ENCODE measurements at regions not wholly inside any gene's neighbourhood (a gene's known extent, or its start where the extent isn't known, plus 50 kb on each side); places are given as distances from the start of the nearest gene placed in this dataset.

- no peak for DNase-seq
- no CpG with 5 or more reads among the region's 2 CpGs for WGBS (ENCODE audit: insufficient coverage, low lambda C conversion rate)
- Histone ChIP-seq H3K9me3 (ENCODE audit: control insufficient read depth, low read depth, low read length) (no peaks in the 10 kb centered on the region), H3K27me3 (ENCODE audit: control insufficient read depth, insufficient read depth, low read length) (no peaks in the 10 kb centered on the region), H3K36me3 (ENCODE audit: control insufficient read depth, insufficient read depth, low read length) (no peaks in the 10 kb centered on the region), H3K4me1 (ENCODE audit: control insufficient read depth, insufficient read depth, low read length) (no peaks in the 10 kb centered on the region), H3K27ac (ENCODE audit: low read length) (no peak overlapping the region), H3K4me3 (ENCODE audit: low read length) (no peak overlapping the region)
Measured at GRCh38 chr16:64829678-64830077, 292.2 kb downstream of the CDH11 start.

- H3K27ac ChIP-seq (ENCODE audit: low read length): no peak overlapping the region
- H3K4me1 ChIP-seq (ENCODE audit: control insufficient read depth, insufficient read depth, low read length): no peaks in the 10 kb centered on the region
- DNase-seq: no peak
- no peaks in the 10 kb centered on the region for H3K9me3 ChIP-seq (ENCODE audit: control insufficient read depth, low read depth, low read length)
- H3K36me3 ChIP-seq (ENCODE audit: control insufficient read depth, insufficient read depth, low read length): no peaks in the 10 kb centered on the region
- no peaks in the 10 kb centered on the region for H3K27me3 ChIP-seq (ENCODE audit: control insufficient read depth, insufficient read depth, low read length)
- no peak overlapping the region for H3K4me3 ChIP-seq (ENCODE audit: low read length)
- WGBS (ENCODE audit: insufficient coverage, low lambda C conversion rate): 100% methylated on average over 1 of the region's 2 CpGs
Measured at GRCh38 chr16:64826374-64826773, 295.5 kb downstream of the CDH11 start.

GRCh38 chr16:64823481-64824075, 298.3 kb downstream of the CDH11 start:
- Histone ChIP-seq H3K4me3 (ENCODE audit: low read length) (no peak overlapping the region), H3K27ac (ENCODE audit: low read length) (no peak overlapping the region), H3K9me3 (ENCODE audit: control insufficient read depth, low read depth, low read length) (no peaks in the 10 kb centered on the region), H3K36me3 (ENCODE audit: control insufficient read depth, insufficient read depth, low read length) (no peaks in the 10 kb centered on the region), H3K27me3 (ENCODE audit: control insufficient read depth, insufficient read depth, low read length) (no peaks in the 10 kb centered on the region), H3K4me1 (ENCODE audit: control insufficient read depth, insufficient read depth, low read length) (no peaks in the 10 kb centered on the region)
- DNase-seq: no peak
- no CpG with 5 or more reads among the region's 2 CpGs for WGBS (ENCODE audit: insufficient coverage, low lambda C conversion rate)

DNA sequence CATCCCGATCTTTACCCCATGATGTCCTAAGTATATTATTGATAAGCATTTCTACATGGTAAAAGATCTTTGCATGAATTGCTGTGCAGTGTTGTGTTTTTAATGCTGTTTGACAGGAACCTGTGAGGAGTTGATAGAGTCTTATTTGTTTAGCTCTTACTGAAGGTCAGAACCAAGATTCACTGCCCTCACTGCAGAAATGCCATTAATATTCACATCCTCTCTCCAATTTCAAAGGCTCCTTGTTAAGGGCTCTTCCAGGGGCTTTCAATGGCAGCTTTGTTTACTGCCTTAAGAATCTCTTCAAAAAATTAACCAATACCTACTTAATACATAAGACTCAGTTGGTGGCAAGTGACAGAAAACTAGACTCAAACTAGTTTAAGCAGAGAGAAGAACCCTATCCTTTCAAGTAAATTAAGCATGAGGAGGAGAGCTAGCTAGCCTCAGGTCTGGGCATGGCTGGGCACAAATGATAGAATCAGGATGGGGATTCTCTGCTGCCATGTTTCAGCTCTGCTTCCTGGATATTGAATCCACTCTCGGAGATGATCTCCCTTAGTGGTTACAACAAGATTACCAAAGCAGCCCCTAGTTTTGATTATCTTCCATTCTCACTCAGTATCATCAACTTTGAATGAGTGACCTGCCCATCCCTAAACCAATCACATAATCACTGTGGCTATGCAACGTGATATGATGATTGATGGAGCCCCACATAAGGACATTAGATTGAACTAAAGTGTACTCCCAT, 311.8 kb downstream of the CDH11 start:
- H3K4me1 ChIP-seq (ENCODE audit: control insufficient read depth, insufficient read depth, low read length): no peaks in the 10 kb centered on the region
- H3K4me3 ChIP-seq (ENCODE audit: low read length): no peak overlapping the region
- 63% methylated on average over 1 of the region's 3 CpGs for WGBS (ENCODE audit: insufficient coverage, low lambda C conversion rate)
- DNase-seq: no peak
- no peaks in the 10 kb centered on the region for H3K9me3 ChIP-seq (ENCODE audit: control insufficient read depth, low read depth, low read length)
- no peak overlapping the region for H3K27ac ChIP-seq (ENCODE audit: low read length)
- no peaks in the 10 kb centered on the region for H3K36me3 ChIP-seq (ENCODE audit: control insufficient read depth, insufficient read depth, low read length)
- H3K27me3 ChIP-seq (ENCODE audit: control insufficient read depth, insufficient read depth, low read length): no peaks in the 10 kb centered on the region

GRCh38 chr16:64808474-64808873, 313.4 kb downstream of the CDH11 start:
- H3K36me3 ChIP-seq (ENCODE audit: control insufficient read depth, insufficient read depth, low read length): no peaks in the 10 kb centered on the region
- no peaks in the 10 kb centered on the region for H3K27me3 ChIP-seq (ENCODE audit: control insufficient read depth, insufficient read depth, low read length)
- WGBS (ENCODE audit: insufficient coverage, low lambda C conversion rate): 80% methylated on average over 1 of the region's 4 CpGs
- H3K27ac ChIP-seq (ENCODE audit: low read length): no peak overlapping the region
- no peaks in the 10 kb centered on the region for H3K4me1 ChIP-seq (ENCODE audit: control insufficient read depth, insufficient read depth, low read length)
- no peak for DNase-seq
- no peaks in the 10 kb centered on the region for H3K9me3 ChIP-seq (ENCODE audit: control insufficient read depth, low read depth, low read length)
- no peak overlapping the region for H3K4me3 ChIP-seq (ENCODE audit: low read length)

DNA sequence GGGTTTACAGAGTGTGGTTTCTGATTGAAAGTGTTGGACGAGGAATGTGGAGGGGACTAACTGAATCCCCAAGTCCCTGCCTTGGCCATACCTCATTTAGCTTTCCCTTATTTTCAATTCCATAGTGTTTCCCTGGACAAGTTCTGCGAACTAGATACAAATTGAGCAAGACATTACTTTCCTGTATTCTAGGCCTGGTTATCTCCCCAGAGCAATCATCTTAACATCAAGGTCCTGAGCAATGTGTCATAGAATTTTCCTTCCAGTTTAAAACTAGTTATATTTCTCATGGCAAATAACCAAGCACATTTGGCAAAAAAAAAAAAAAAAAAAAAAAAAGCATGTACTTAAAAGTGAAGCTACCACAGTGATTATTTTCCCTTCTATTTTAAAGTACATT, 330.1 kb downstream of the CDH11 start:
- Histone ChIP-seq H3K4me3 (ENCODE audit: low read length) (no peak overlapping the region), H3K36me3 (ENCODE audit: control insufficient read depth, insufficient read depth, low read length) (no peaks in the 10 kb centered on the region), H3K9me3 (ENCODE audit: control insufficient read depth, low read depth, low read length) (no peaks in the 10 kb centered on the region), H3K27ac (ENCODE audit: low read length) (no peak overlapping the region), H3K27me3 (ENCODE audit: control insufficient read depth, insufficient read depth, low read length) (no peaks in the 10 kb centered on the region), H3K4me1 (ENCODE audit: control insufficient read depth, insufficient read depth, low read length) (no peaks in the 10 kb centered on the region)
- no peak for DNase-seq
- WGBS (ENCODE audit: insufficient coverage, low lambda C conversion rate): no CpG with 5 or more reads among the region's 2 CpGs

GRCh38 chr16:64784635-64785034, 337.2 kb downstream of the CDH11 start:
- Histone ChIP-seq H3K27ac (ENCODE audit: low read length) (no peak overlapping the region), H3K36me3 (ENCODE audit: control insufficient read depth, insufficient read depth, low read length) (no peaks in the 10 kb centered on the region), H3K4me3 (ENCODE audit: low read length) (no peak overlapping the region), H3K27me3 (ENCODE audit: control insufficient read depth, insufficient read depth, low read length) (no peaks in the 10 kb centered on the region), H3K9me3 (ENCODE audit: control insufficient read depth, low read depth, low read length) (no peaks in the 10 kb centered on the region), H3K4me1 (ENCODE audit: control insufficient read depth, insufficient read depth, low read length) (no peaks in the 10 kb centered on the region)
- DNase-seq: no peak
- WGBS (ENCODE audit: insufficient coverage, low lambda C conversion rate): 100% methylated on average over 1 of the region's 2 CpGs

DNA sequence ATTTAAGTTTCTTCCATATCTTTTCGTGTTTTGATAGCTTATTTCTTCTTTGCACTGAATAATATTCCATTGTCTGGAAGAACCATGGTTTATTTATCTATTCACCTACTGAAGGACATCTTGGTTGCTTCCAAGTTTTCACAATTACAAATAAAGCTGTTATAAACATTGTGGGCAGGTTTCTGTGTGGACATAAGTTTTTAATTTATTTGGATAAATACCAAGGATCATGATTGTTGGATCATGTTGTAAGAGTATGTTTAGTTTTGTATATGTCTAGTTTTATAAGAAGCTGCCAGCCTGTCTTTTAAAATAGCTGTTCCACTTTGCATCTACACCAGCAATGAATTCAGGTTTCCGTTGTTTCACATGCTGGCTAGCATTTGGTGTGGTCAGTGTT, 339.4 kb downstream of the CDH11 start:
- H3K9me3 ChIP-seq (ENCODE audit: control insufficient read depth, low read depth, low read length): no peaks in the 10 kb centered on the region
- no peaks in the 10 kb centered on the region for H3K4me1 ChIP-seq (ENCODE audit: control insufficient read depth, insufficient read depth, low read length)
- no peaks in the 10 kb centered on the region for H3K27me3 ChIP-seq (ENCODE audit: control insufficient read depth, insufficient read depth, low read length)
- DNase-seq: no peak
- no peak overlapping the region for H3K27ac ChIP-seq (ENCODE audit: low read length)
- WGBS (ENCODE audit: insufficient coverage, low lambda C conversion rate): 100% methylated on average over 2 of the region's 2 CpGs
- no peak overlapping the region for H3K4me3 ChIP-seq (ENCODE audit: low read length)
- no peaks in the 10 kb centered on the region for H3K36me3 ChIP-seq (ENCODE audit: control insufficient read depth, insufficient read depth, low read length)

GRCh38 chr16:64780445-64780844, 341.4 kb downstream of the CDH11 start:
- WGBS (ENCODE audit: insufficient coverage, low lambda C conversion rate): 40% methylated on average over 1 of the region's 3 CpGs
- DNase-seq: no peak
- Histone ChIP-seq H3K4me1 (ENCODE audit: control insufficient read depth, insufficient read depth, low read length) (no peaks in the 10 kb centered on the region), H3K9me3 (ENCODE audit: control insufficient read depth, low read depth, low read length) (no peaks in the 10 kb centered on the region), H3K4me3 (ENCODE audit: low read length) (no peak overlapping the region), H3K27ac (ENCODE audit: low read length) (no peak overlapping the region), H3K27me3 (ENCODE audit: control insufficient read depth, insufficient read depth, low read length) (no peaks in the 10 kb centered on the region), H3K36me3 (ENCODE audit: control insufficient read depth, insufficient read depth, low read length) (no peaks in the 10 kb centered on the region)

- H3K4me3 ChIP-seq (ENCODE audit: low read length): no peak overlapping the region
- WGBS (ENCODE audit: insufficient coverage, low lambda C conversion rate): no CpG with 5 or more reads among the region's 1 CpG
- no peaks in the 10 kb centered on the region for H3K27me3 ChIP-seq (ENCODE audit: control insufficient read depth, insufficient read depth, low read length)
- DNase-seq: no peak
- H3K9me3 ChIP-seq (ENCODE audit: control insufficient read depth, low read depth, low read length): no peaks in the 10 kb centered on the region
- no peaks in the 10 kb centered on the region for H3K4me1 ChIP-seq (ENCODE audit: control insufficient read depth, insufficient read depth, low read length)
- H3K27ac ChIP-seq (ENCODE audit: low read length): no peak overlapping the region
- H3K36me3 ChIP-seq (ENCODE audit: control insufficient read depth, insufficient read depth, low read length): no peaks in the 10 kb centered on the region
Measured at GRCh38 chr16:64778777-64779176, 343.1 kb downstream of the CDH11 start.

GRCh38 chr16:64773638-64774037, 348.2 kb downstream of the CDH11 start:
- no peaks in the 10 kb centered on the region for H3K36me3 ChIP-seq (ENCODE audit: control insufficient read depth, insufficient read depth, low read length)
- H3K4me3 ChIP-seq (ENCODE audit: low read length): no peak overlapping the region
- 83% methylated on average over 1 of the region's 2 CpGs for WGBS (ENCODE audit: insufficient coverage, low lambda C conversion rate)
- no peaks in the 10 kb centered on the region for H3K9me3 ChIP-seq (ENCODE audit: control insufficient read depth, low read depth, low read length)
- no peak for DNase-seq
- no peaks in the 10 kb centered on the region for H3K27me3 ChIP-seq (ENCODE audit: control insufficient read depth, insufficient read depth, low read length)
- H3K27ac ChIP-seq (ENCODE audit: low read length): no peak overlapping the region
- H3K4me1 ChIP-seq (ENCODE audit: control insufficient read depth, insufficient read depth, low read length): no peaks in the 10 kb centered on the region
